ENCODE measurements at regions not wholly inside any gene's neighbourhood (a gene's known extent, or its start where the extent isn't known, plus 50 kb on each side); places are given as distances from the start of the nearest gene placed in this dataset.

GRCh38 chr2:217268978-217269377 is 409.1 kb upstream of the TNP1 start:
- TF ChIP-seq CTCF (IDR thresholded peaks at IDR 0.05) (no peak), POLR2AphosphoS5 (IDR thresholded peaks at IDR 0.05) (no peak), POLR2A (IDR thresholded peaks at IDR 0.05) (no peak), EP300 (IDR thresholded peaks at IDR 0.05) (no peak)
